ENCODE measurements at regions not wholly inside any gene's neighbourhood (a gene's known extent, or its start where the extent isn't known, plus 50 kb on each side); places are given as distances from the start of the nearest gene placed in this dataset.

GRCh38 chr3:34008191-34008590, 209.8 kb downstream of the PDCD6IP start:
- no peak for TF ChIP-seq PRDM15 (CRISPR knock-in tag; IDR thresholded peaks at IDR 0.05)
- no peak for TF ChIP-seq CTCF (IDR thresholded peaks at IDR 0.05)
- TF ChIP-seq ESRRA (CRISPR knock-in tag; IDR thresholded peaks at IDR 0.05; ENCODE audit: borderline replicate concordance), result no peak
- TF ChIP-seq TEAD4 (CRISPR knock-in tag; IDR thresholded peaks at IDR 0.05), result no peak
- TF ChIP-seq NFYB (CRISPR knock-in tag; conservative IDR thresholded peaks at IDR 0.05; ENCODE audit: low read depth), result no peak
- no peak for TF ChIP-seq GTF2I (CRISPR knock-in tag; conservative IDR thresholded peaks at IDR 0.05)
- no peak for TF ChIP-seq FOXP1 (CRISPR knock-in tag; IDR thresholded peaks at IDR 0.05; ENCODE audit: borderline replicate concordance)
- TF ChIP-seq E2F4 (CRISPR knock-in tag; IDR thresholded peaks at IDR 0.05; ENCODE audit: borderline replicate concordance, low read depth), result no peak

Data from WTC11 (cell line).